22Rv1 (cell line): ENCODE measurements at regions not wholly inside any gene's neighbourhood (a gene's known extent, or its start where the extent isn't known, plus 50 kb on each side); places are given as distances from the start of the nearest gene placed in this dataset.

Source experiments
- H3K27ac ChIP-seq: fragments of 450-650 bp; 2 replicates; pipeline ENCODE4 v1.5.1; 2017
- ZFX ChIP-seq: fragments of 450-650 bp; IDR thresholded peaks from 2 replicates; pipeline ENCODE4 v1.6.1; 2017; ENCODE audit warnings: antibody characterized with exemption, borderline replicate concordance
- TF ChIP-seq, protein P1 (sequence below): fragments of 450-650 bp; IDR thresholded peaks from 2 replicates; pipeline ENCODE4 v1.5.1; 2017; ENCODE audit warnings: mild to moderate bottlenecking

DNA sequence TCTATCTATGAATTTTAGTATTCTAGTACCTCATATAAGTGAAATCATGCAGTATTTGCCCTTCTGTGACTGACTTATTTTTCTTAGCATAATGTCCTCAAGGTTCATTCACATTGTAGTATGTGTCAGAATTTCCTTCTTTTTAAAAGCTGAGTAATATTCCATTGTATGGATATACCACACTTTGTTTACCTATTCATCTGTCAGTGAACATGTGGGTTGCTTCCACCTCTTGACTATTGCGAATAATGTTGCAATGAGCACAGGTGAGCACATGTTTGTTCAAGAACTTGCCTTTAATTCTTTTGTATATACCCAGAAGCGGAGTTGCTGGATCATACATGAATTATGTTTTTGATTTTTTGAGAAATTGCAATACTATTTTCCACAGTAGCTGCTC, 187.4 kb upstream of the RBMS1 start:
- TF ChIP-seq ZFX = no peak
- TF ChIP-seq, protein P1, sequence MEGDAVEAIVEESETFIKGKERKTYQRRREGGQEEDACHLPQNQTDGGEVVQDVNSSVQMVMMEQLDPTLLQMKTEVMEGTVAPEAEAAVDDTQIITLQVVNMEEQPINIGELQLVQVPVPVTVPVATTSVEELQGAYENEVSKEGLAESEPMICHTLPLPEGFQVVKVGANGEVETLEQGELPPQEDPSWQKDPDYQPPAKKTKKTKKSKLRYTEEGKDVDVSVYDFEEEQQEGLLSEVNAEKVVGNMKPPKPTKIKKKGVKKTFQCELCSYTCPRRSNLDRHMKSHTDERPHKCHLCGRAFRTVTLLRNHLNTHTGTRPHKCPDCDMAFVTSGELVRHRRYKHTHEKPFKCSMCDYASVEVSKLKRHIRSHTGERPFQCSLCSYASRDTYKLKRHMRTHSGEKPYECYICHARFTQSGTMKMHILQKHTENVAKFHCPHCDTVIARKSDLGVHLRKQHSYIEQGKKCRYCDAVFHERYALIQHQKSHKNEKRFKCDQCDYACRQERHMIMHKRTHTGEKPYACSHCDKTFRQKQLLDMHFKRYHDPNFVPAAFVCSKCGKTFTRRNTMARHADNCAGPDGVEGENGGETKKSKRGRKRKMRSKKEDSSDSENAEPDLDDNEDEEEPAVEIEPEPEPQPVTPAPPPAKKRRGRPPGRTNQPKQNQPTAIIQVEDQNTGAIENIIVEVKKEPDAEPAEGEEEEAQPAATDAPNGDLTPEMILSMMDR = no peak

DNA sequence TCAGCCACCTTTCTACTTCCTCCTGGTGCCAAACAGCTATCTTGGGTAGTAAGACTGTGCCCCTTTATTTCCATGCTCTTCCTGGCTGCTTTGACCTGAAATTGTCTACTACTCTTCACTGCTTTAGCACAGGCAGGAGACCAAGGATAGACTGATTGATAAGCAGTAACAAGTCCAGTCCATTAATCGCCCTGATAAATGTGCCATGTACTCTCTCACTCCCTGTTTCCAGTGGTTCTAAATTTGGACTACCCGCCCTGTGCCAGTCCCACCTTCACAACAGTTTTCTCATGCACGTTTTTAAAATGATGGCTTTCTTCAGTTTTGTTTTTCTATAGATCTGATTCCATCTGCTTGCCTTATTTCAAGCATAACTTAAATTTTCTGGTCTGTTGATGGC, 189.6 kb upstream of the RBMS1 start:
- TF ChIP-seq, protein P1 = no peak
- no peak for TF ChIP-seq ZFX
- H3K27ac ChIP-seq = no peak overlapping the region

More for the DNA sequence above, 187.4 kb upstream of the RBMS1 start:
- H3K27ac ChIP-seq = no peak overlapping the region

GRCh38 chr2:160687629-160688028, 194.0 kb upstream of the RBMS1 start:
- TF ChIP-seq, protein P1 = no peak
- TF ChIP-seq ZFX = no peak
- no peak overlapping the region for H3K27ac ChIP-seq

- TF ChIP-seq, protein P1 = no peak
- TF ChIP-seq ZFX = no peak
- H3K27ac ChIP-seq = no peak overlapping the region
Observed at GRCh38 chr2:160689441-160689840, 195.8 kb upstream of the RBMS1 start.

DNA sequence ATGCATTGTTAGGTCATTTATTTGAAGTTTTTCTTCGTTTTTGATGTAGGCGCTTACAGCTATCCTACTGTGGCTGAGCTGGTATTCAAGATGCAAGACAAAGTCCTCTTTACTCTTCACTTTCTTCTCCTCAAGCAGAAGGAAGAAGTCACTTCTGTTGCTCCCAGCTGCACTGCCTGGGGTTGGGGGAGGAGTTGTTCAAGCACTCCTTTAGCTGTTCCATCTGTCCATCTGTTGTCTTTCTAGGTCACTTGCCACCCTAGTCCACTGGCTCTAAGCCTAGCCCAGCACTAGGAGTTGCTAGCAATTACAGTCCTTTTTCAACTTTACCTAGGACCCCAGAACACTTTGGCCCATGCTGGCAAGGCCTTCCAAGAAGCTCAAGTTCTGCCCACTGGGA, 200.6 kb upstream of the RBMS1 start:
- H3K27ac ChIP-seq = no peak overlapping the region
- TF ChIP-seq ZFX = no peak
- TF ChIP-seq, protein P1 = no peak

GRCh38 chr2:160694631-160695030, 201.0 kb upstream of the RBMS1 start:
- TF ChIP-seq, protein P1 = no peak
- TF ChIP-seq ZFX = no peak
- no peak overlapping the region for H3K27ac ChIP-seq

DNA sequence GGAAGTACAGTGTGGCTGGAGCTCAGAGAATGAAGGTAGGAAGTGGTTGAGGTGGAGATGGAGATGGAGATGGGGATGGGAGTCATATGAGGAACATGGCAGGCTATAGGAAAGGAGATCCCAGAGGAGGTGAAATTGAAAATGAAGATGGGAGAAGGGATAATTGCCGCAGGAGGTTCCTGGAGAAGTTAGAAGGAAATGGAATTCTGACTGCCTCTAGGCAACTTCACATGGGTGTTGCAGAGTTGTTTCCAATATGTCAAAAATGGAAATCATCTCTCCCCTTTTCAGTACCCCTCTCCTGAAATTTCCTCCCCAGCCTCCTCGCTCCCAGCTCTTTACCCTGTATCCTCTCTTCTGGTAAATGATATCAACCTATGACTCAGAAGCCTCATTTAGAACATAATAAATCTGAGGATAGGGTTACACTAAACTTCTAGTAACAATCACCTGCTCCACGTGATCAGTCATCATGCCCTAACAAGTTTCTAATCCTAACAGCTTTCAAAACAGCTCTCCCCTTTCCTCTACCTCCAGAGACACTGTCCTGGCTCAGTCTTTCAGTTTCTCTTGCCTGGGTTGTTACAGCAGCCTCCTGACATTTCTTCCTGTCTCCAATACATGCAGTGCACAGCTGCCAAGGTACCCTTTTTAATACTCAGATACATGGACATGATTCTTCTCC, 201.9 kb upstream of the RBMS1 start:
- H3K27ac ChIP-seq = no peak overlapping the region
- TF ChIP-seq, protein P1 = no peak
- TF ChIP-seq ZFX = no peak
